KMS-11 (cell line): ENCODE measurements at regions not wholly inside any gene's neighbourhood (a gene's known extent, or its start where the extent isn't known, plus 50 kb on each side); places are given as distances from the start of the nearest gene placed in this dataset.

Experiments
- H2AFZ ChIP-seq: fragments of 200-600 bp; sonication (generic); 2 replicates; pipeline ENCODE4 v1.6.1; 2016; ENCODE audit warnings: antibody characterized with exemption, mixed run types, low read depth
- H3K27ac ChIP-seq: fragments of 200-600 bp; sonication (generic); 2 replicates; pipeline ENCODE4 v1.6.1; 2016; ENCODE audit warnings: mild to moderate bottlenecking, mixed run types
- H3K27me3 ChIP-seq: fragments of 200-600 bp; sonication (generic); 2 replicates; pipeline ENCODE4 v1.6.1; 2017; ENCODE audit warnings: mild to moderate bottlenecking, low read depth, mixed run types, moderate library complexity; ENCODE audit not compliant: insufficient read depth
- H3K36me3 ChIP-seq: fragments of 200-600 bp; sonication (generic); 2 replicates; pipeline ENCODE4 v1.6.1; 2017; ENCODE audit warnings: mild to moderate bottlenecking, mixed run types; ENCODE audit not compliant: insufficient read depth
- H3K4me1 ChIP-seq: fragments of 200-600 bp; sonication (generic); 2 replicates; pipeline ENCODE4 v1.6.1; 2016; ENCODE audit warnings: mild to moderate bottlenecking, low read depth, mixed run types; ENCODE audit not compliant: poor library complexity, severe bottlenecking
- H3K4me2 ChIP-seq: fragments of 200-600 bp; sonication (generic); 2 replicates; pipeline ENCODE4 v1.7.0; 2016; ENCODE audit warnings: mild to moderate bottlenecking, mixed run types
- H3K4me3 ChIP-seq: fragments of 200-600 bp; sonication (generic); IDR thresholded peaks from 2 replicates; pipeline ENCODE4 v1.6.1; 2017; ENCODE audit warnings: low read depth, low read length, mixed read lengths; ENCODE audit not compliant: insufficient read depth
- H3K79me2 ChIP-seq: fragments of 200-600 bp; sonication (generic); 2 replicates; pipeline ENCODE4 v1.6.1; 2016; ENCODE audit warnings: low read depth, mixed run types; ENCODE audit not compliant: insufficient read depth
- H3K9ac ChIP-seq: fragments of 200-600 bp; sonication (generic); 2 replicates; pipeline ENCODE4 v1.6.1; 2016; ENCODE audit warnings: mild to moderate bottlenecking, mixed run types
- H4K20me1 ChIP-seq: fragments of 200-600 bp; sonication (generic); 2 replicates; pipeline ENCODE4 v1.6.1; 2016; ENCODE audit warnings: mild to moderate bottlenecking, mixed run types; ENCODE audit not compliant: insufficient read depth
- TF ChIP-seq, protein P1 (sequence below): fragments of 200-600 bp; sonication (generic); conservative IDR thresholded peaks from 2 replicates; pipeline ENCODE4 v1.6.1; 2017; ENCODE audit warnings: low read depth, mild to moderate bottlenecking, antibody characterized with exemption, low read length, moderate library complexity, mixed read lengths

DNA sequence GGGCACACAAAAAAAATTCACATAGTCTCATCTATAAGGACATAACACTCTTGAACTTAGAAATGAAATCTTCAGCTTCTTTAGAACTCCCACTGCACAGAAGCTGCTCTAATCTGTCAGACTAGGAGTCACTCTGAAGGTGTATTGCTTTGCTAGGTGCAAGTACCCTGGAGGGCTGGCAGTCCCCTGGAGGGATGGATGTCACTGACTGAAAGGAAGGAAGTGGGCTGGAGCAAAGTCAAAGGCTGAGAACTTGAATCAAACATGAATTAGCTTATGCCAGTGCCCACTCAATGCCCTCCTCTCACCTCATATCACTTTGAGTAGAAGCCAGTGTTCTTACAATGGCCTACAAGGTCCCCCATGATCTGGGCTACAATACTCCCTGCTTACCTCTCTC lies 140.3 kb upstream of the ANKRD1 start:
- Histone ChIP-seq H3K36me3 (no peaks in the 10 kb centered on the region), H3K27me3 (no peaks in the 10 kb centered on the region), H2AFZ (no peak overlapping the region), H3K9ac (no peak overlapping the region), H3K4me3 (no peak overlapping the region), H3K4me1 (no peaks in the 10 kb centered on the region), H3K79me2 (no peaks in the 10 kb centered on the region), H3K4me2 (no peak overlapping the region), H3K27ac (no peak overlapping the region), H4K20me1 (no peaks in the 10 kb centered on the region)
- TF ChIP-seq, protein P1, sequence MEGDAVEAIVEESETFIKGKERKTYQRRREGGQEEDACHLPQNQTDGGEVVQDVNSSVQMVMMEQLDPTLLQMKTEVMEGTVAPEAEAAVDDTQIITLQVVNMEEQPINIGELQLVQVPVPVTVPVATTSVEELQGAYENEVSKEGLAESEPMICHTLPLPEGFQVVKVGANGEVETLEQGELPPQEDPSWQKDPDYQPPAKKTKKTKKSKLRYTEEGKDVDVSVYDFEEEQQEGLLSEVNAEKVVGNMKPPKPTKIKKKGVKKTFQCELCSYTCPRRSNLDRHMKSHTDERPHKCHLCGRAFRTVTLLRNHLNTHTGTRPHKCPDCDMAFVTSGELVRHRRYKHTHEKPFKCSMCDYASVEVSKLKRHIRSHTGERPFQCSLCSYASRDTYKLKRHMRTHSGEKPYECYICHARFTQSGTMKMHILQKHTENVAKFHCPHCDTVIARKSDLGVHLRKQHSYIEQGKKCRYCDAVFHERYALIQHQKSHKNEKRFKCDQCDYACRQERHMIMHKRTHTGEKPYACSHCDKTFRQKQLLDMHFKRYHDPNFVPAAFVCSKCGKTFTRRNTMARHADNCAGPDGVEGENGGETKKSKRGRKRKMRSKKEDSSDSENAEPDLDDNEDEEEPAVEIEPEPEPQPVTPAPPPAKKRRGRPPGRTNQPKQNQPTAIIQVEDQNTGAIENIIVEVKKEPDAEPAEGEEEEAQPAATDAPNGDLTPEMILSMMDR: no peak

DNA sequence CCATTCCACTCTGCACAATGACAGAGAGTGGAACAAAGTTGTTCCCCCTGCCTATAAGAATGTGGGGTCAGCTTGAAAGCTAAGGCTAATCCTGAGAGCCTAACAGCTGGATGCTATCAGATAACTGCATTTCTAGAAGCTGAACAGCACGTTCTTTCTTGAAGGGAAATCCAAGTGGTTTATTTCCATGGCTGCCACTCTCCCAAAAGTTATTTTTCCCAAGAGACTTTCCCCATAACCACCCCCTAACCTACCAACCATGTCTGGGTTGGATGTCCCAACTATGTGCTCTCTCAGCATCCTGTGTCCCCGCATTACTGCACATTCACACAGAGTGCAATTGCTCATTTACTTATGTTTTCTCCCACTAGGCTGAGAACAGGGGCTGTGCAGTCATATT lies 140.7 kb upstream of the ANKRD1 start:
- Histone ChIP-seq H2AFZ (no peak overlapping the region), H3K4me2 (no peak overlapping the region), H3K27ac (no peak overlapping the region), H3K9ac (no peak overlapping the region), H3K4me3 (no peak overlapping the region), H4K20me1 (no peaks in the 10 kb centered on the region), H3K79me2 (no peaks in the 10 kb centered on the region), H3K4me1 (no peaks in the 10 kb centered on the region), H3K36me3 (no peaks in the 10 kb centered on the region), H3K27me3 (no peaks in the 10 kb centered on the region)
- TF ChIP-seq, protein P1: no peak

DNA sequence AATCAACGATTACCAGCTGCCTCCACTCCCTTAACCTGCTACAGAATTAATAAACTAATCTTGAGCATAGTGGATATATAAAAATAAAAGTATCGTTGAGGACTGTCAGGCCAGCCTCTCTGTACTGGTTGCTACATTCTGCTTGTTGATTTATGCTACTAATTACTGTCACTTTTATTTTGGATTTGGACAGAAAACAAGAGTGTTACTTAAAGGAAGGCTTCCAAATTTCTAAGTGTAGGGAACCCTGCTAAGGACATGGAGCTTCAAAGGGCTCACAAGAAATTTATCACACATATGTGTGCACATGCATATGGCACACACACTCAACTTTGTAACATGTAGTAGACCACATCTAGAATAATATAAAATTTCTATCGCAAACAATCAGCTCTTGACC lies 141.2 kb upstream of the ANKRD1 start:
- H3K27me3 ChIP-seq: no peaks in the 10 kb centered on the region
- H3K27ac ChIP-seq: no peak overlapping the region
- no peak overlapping the region for H2AFZ ChIP-seq
- no peak overlapping the region for H3K4me2 ChIP-seq
- H3K36me3 ChIP-seq: no peaks in the 10 kb centered on the region
- H3K4me3 ChIP-seq: no peak overlapping the region
- H3K4me1 ChIP-seq: no peaks in the 10 kb centered on the region
- H4K20me1 ChIP-seq: no peaks in the 10 kb centered on the region
- H3K79me2 ChIP-seq: no peaks in the 10 kb centered on the region
- H3K9ac ChIP-seq: no peak overlapping the region
- TF ChIP-seq, protein P1: no peak

DNA sequence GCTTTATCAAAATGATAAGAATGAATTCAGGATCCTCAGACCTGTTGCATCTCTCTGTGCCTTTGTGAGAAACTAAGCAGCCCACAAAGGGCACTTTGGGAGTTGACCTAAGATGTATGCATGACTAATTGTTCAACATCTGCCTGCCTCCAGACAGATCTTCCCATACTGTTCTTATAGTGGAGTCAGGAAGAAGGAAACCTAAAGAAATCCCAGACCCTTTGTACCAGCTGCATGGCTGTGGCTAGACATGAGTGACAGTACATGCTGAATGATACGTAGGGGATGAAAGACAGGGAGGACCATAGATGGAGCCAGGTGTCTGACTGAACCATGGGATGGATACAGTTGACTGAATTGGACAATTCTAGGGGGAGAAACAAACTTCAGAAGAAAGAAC lies 148.7 kb upstream of the PCGF5 start:
- H3K79me2 ChIP-seq: no peaks in the 10 kb centered on the region
- H3K27ac ChIP-seq: no peak overlapping the region
- no peaks in the 10 kb centered on the region for H3K36me3 ChIP-seq
- no peaks in the 10 kb centered on the region for H3K4me1 ChIP-seq
- TF ChIP-seq, protein P1: no peak
- no peak overlapping the region for H3K9ac ChIP-seq
- H4K20me1 ChIP-seq: no peaks in the 10 kb centered on the region
- no peak overlapping the region for H2AFZ ChIP-seq
- H3K4me2 ChIP-seq: no peak overlapping the region
- H3K27me3 ChIP-seq: no peaks in the 10 kb centered on the region
- no peak overlapping the region for H3K4me3 ChIP-seq
